Stimulated activated CD4-positive, alpha-beta T cell treated with anti-CD3 and anti-CD28 coated beads, Interleukin-2, amount 100 ng/mL, for 48 hours (primary cell): ENCODE measurements at regions not wholly inside any gene's neighbourhood (a gene's known extent, or its start where the extent isn't known, plus 50 kb on each side); places are given as distances from the start of the nearest gene placed in this dataset.

Experiments
- DNase-seq, 2 donors: peaks; one replicate each; pipeline ENCODE4 v3.0.0-alpha.2; 2020

DNA sequence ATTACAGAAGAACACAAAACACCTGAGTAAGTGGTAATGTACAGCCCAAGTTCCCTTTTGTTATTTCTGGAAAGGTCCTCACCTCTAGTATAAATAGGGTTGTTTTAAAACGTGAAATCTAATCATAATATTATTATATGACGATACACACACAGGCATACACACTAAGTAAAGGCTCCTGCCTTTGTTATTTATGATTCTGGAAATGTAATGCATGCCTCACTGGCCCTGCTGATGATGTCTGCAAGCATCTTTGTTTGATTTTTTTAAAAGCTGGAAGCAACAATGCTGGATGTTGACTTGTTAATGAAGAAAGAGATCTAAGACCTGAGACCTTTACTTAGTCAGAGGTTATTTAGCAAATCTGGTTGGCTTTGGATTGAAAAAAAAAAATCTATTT is 307.4 kb upstream of the SORCS1 start:
- no peak for DNase-seq

DNA sequence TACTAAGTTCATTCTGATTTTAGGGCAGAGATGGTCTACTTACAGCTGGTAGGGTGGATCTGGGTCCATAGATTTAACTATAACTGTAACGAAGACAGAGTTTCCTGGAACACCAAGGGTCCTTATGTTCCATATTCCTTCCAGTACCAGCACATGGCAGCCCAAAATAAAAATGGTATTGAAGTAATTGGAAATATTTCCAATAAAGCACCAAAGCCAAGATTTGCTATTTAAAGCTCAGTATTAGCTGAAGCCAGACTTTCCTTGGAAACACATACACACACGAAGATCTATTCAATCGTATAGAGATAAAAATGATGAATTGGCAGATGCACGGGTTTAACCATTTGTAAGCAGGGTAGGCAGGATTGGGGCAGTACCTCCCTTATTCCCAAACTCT is 289.1 kb upstream of the SORCS1 start:
- DNase-seq, result no peak

- DNase-seq, result no peak
Observed at GRCh38 chr10:107451047-107451446, 286.5 kb upstream of the SORCS1 start.

GRCh38 chr10:107450056-107450455 is 285.6 kb upstream of the SORCS1 start:
- DNase-seq, result no peak

GRCh38 chr10:107444443-107444842 is 279.9 kb upstream of the SORCS1 start:
- no peak for DNase-seq

DNA sequence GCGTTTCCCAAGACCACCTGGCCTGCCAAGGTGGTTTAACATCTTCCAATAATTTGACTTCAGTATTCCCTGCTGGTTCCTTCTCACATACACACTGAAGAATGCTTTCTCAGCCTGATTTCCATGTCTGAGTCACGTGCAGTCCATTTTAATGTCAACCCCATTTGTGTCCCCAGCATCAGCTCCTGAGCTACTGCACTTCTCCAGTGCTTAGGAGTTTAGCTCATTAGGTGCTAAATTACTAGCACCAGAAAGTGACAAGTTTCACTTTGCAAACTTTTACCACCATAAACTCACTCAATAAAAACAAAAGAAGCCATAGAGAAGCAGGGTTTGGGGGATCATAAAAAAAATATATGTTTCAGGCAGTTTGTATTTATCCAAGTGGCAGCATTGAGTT is 279.3 kb upstream of the SORCS1 start:
- no peak for DNase-seq

GRCh38 chr10:107443326-107443725 is 278.8 kb upstream of the SORCS1 start:
- no peak for DNase-seq

DNA sequence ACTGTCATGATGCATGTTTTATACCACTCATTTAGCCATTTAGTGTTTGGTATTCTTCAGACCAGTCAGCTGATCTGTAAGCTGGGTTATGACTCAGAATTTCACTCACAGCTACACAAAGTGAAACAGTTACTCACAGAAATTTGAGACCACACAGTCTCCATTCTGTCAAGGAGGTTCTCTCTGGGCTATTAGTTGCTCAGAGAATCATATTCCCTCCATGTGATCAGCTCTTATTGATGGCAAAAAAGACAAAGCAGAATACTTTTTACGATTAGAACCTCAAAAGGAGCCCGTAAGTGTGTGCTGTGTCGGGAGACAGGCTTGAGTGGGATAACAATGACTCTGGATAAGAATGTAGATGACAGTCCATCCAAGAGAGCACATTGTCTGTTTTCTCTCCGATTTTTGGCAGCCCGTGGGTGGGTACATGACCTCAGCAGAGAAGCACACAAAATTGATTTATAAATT is 277.6 kb upstream of the SORCS1 start:
- DNase-seq, result no peak

GRCh38 chr10:107440741-107441140 is 276.2 kb upstream of the SORCS1 start:
- no peak for DNase-seq

GRCh38 chr10:107437921-107438320 is 273.4 kb upstream of the SORCS1 start:
- no peak for DNase-seq

- no peak for DNase-seq
Observed at GRCh38 chr10:107436568-107436967, 272.1 kb upstream of the SORCS1 start.

DNA sequence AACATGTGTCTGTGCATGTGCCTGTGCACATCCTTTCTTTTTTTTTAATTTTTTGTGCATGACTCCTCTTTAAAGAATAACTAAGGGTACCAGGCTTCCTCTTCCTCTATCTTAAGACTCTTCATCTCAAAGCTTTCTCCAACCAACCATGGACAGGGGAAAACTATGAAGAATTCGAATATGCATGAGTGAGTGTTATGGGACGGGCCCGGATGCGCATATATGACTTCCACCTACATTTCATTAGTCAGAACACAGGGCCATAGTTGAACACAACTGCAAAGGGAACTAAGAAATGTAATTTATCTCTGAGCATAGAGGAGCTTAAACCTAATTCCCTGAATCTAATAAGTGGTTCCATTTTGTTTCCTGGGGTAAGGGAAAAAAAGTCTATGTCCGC is 270.3 kb upstream of the SORCS1 start:
- DNase-seq, result no peak

GRCh38 chr10:107434201-107434600 is 269.7 kb upstream of the SORCS1 start:
- no peak for DNase-seq

GRCh38 chr10:107433605-107434004 is 269.1 kb upstream of the SORCS1 start:
- no peak for DNase-seq

DNA sequence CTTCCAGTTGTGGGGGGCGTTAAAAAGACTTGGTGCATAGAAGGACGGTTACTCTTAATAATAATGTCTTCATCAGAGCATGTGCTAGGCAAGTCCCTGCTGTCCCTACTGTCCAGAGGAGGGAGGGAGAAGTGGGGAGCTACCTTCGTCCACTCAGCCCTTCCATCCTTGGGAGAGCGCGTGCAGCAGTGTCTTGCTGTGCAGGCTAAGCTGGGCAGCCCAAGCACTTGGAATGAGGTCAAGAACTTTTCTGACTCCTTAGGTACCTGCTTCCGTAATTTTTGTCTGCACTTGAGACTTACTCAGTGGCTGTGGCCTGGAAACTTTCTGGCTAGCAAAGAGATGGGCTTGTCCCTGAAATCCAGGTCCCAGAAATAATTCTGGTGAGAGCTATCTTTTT is 265.9 kb upstream of the SORCS1 start:
- DNase-seq, result no peak

DNA sequence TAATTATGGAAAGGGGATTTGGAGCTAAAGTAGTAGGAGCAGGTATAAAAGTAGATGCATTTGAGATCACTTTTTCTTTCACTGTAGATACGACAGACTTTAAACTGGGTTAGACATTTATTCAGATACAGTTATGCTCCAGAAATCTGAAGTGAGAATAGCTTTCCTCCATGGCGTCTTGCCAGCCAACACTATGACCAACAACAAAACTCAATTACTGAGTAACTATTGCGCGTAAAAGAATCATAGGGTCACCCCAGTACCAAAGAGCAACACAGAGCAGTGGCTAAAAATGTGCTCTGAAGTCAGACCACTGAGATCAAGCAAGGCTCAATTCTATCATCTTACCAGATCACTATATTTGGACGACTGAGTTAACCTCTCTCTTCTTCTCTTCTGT is 262.5 kb upstream of the SORCS1 start:
- no peak for DNase-seq

DNA sequence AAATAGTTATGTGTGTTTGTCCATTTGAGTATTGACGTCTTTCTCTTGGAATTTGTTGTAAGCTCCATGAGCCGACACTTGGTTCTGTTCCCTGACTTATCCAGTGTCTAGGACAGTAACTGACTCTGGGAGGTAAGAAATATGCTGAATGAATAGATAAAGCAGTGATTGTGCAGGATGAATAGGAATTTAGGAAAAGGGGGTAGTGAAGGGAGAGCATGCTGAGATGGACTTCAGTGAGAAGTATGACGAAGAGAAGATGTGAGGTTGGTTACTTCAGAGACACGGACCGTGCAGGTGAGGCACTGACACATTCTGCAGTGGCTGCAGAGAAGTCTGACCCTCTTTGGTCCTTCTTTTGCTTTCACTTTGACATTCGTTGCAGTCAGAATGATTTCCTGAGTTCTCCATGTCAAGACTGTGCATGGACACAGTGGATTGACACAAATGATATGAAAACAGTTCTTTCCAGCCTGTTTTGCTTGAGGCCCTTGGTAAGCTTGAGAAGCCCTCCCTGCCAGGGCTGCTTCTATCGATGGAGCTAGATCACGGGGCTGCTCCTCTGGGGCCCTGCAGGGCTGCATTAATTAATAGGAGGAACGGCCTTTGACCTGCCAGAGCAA is 261.5 kb upstream of the SORCS1 start:
- DNase-seq, result no peak

GRCh38 chr10:107424628-107425027 is 260.1 kb upstream of the SORCS1 start:
- DNase-seq, result no peak

- DNase-seq, result no peak
Observed at GRCh38 chr10:107423903-107424302, 259.4 kb upstream of the SORCS1 start.

DNA sequence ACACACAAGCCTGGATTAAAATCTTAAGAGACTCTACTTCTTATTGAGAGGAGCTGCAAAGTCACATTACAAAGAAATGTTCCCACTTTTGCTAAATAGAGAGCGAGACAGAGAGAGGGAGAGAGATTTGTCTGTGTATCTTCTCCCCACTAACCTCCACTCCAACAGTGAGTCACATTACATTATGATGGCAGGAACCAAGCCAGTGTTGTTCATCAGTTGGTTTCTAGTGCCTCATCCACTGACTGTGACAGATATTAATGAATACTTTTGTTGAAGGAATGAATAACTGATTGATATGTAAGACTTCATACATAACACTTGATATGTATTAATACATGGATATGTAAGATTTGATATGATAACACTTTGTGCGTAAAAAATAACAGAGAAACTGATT is 258.2 kb upstream of the SORCS1 start:
- no peak for DNase-seq

DNA sequence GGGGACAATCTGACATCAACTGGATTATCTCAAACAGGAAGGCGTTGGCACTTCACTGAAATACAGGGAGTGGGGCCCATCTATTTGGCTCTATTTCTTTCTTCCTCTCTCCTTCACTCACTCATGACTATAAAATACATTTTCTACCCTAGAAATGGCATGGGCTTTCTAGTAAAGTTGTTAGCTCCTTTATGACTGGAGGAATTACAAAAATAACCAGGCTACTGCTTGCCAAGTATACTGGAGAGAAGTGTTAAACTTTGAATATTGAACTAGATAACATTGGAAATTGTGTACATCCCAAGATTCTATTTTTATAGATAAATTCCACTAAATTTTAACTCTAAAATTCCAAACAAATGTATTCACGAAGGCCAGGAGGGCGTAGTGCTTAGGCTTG is 255.7 kb upstream of the SORCS1 start:
- DNase-seq, result no peak

- no peak for DNase-seq
Observed at GRCh38 chr10:107418085-107418806, 253.7 kb upstream of the SORCS1 start.

DNA sequence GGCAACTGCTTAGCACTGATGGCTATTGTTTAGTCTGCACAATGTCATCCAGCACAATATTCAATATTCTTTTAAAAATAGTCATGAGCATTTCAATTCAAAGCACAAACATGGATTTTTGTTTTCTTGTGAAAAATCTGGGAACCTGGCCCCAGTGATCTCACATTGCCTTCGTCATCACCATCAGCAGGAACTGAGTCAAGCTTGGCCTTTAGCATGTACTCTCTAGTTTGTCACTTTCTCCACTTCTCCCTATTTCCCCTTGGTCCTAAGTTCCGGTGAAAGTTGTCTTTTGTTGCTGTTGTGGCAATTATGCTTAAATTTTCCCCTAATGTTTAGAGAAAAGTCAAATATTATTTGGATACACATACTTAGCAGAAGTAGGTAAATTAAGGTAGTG is 252.9 kb upstream of the SORCS1 start:
- no peak for DNase-seq

DNA sequence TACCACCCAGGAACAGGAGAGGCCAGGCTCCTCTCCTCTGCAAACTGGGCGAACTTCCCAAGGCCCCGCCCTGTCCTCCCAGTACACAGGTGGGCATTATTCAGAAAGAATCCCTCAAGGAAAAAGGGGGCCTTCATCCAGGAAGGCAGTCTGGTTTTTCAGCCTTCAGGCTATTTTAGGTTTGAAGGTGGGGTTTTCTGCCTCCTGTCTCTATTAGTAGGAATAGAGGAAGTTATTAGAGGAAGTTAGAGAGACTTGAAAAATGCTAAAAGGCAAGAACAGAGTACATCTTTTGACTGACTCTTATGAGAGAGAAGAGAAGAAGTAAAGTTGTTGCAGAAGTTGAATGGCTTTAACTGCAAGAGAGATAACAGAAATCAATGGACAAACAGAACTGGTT is 250.9 kb upstream of the SORCS1 start:
- DNase-seq, result no peak

DNA sequence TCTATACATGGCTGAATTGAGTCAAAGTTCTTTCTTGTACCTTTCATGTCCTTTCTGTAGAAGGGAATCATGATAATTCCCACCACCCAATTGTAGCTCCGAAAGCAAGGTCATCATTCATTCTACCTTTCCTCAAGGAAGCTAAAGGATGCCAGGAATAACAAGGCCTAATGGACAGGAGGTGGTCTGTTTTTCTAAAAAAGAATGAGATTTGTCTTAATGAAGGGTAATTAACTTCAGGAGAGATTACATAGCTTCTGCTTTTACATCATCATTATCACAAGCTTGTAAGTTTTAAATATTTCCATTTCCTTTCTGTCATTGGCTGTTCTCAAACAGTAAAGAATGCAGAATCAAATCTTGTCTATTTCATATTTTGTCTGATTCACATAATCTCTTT is 249.5 kb upstream of the SORCS1 start:
- DNase-seq, result no peak
